Fibroblast of skin of scalp (primary cell): ENCODE measurements at regions not wholly inside any gene's neighbourhood (a gene's known extent, or its start where the extent isn't known, plus 50 kb on each side); places are given as distances from the start of the nearest gene placed in this dataset.
"Not testable (repeated sequence)": the region's sequence is repeated elsewhere in the genome, so short reads cannot be mapped to it uniquely, and the experiment has no call there.

Experiments used
- DNase-seq: peaks from one replicate; pipeline ENCODE4 v3.0.0-alpha.2; 2013

DNA sequence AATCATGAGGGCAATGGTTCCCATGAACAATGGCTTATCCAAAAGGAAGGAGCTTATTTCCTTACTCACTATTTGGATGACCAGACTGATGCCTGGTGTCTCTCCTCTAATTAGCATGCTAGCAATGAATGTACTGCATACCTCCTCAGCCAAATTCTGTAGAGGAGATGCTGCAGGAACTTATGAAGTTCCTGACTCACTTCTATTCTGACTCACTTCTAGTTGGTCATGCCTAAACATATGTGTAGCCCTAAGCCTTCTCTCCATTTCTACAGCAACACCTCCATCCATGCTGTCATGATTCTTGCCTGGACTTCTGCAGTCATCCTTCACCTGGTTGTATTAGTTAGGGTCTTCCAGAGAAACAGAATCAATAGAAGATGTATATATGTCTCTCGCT is 59.9 kb upstream of the MRPS9 start:
- no peak for DNase-seq

DNA sequence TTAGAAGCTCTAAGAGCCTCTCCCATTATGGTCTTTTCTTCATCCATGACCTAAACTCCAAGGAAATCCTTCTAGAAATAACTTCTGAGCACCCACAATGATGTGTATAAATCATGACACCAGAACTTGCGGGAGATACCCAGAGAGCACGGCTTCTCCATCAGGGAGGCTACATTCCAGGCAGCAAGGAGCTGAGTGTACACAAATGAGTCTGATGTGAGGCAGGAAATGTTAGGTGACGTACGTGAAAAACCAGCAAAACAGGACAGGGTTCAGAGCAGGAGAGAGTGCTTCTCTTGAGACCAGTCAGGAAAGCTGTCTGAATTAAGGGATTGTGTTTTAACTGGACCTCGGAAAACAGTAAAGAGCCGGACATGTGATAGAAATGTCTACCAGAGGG is 58.1 kb upstream of the MRPS9 start:
- not testable (repeated sequence) for DNase-seq

DNA sequence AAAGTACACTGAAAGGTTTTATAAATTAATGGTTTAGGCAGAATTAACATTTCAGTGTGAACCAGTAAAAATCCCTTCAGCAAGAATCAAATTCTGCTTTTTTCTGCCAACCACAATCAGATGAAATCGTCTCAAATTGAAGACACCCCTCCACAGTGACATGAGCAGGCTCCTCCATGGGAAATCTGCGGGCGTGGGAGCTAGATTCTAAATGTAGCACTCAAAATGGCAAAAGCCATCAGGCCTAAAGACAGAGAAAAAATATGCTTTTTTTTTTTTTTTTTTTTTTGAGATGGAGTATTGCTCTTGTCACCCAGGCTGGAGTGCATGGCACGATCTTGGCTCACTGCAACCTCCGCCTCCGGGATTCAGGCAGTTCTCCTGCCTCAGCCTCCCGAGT is 55.8 kb upstream of the MRPS9 start:
- DNase-seq: no peak
